ENCODE measurements at regions not wholly inside any gene's neighbourhood (a gene's known extent, or its start where the extent isn't known, plus 50 kb on each side); places are given as distances from the start of the nearest gene placed in this dataset.

GRCh38 chr6:151680846-151681432 is 126.5 kb upstream of the ESR1 start:
- TF ChIP-seq, protein P1, sequence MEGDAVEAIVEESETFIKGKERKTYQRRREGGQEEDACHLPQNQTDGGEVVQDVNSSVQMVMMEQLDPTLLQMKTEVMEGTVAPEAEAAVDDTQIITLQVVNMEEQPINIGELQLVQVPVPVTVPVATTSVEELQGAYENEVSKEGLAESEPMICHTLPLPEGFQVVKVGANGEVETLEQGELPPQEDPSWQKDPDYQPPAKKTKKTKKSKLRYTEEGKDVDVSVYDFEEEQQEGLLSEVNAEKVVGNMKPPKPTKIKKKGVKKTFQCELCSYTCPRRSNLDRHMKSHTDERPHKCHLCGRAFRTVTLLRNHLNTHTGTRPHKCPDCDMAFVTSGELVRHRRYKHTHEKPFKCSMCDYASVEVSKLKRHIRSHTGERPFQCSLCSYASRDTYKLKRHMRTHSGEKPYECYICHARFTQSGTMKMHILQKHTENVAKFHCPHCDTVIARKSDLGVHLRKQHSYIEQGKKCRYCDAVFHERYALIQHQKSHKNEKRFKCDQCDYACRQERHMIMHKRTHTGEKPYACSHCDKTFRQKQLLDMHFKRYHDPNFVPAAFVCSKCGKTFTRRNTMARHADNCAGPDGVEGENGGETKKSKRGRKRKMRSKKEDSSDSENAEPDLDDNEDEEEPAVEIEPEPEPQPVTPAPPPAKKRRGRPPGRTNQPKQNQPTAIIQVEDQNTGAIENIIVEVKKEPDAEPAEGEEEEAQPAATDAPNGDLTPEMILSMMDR (IDR thresholded peaks at IDR 0.05): no peak
- TF ChIP-seq POLR2A (IDR thresholded peaks at IDR 0.05): no peak
